Trophoblast cell (in vitro differentiated cells and primary cell): ENCODE measurements at regions not wholly inside any gene's neighbourhood (a gene's known extent, or its start where the extent isn't known, plus 50 kb on each side); places are given as distances from the start of the nearest gene placed in this dataset.

Experiments
- DNase-seq, 2 donors: peaks; one replicate each; pipeline ENCODE4 v3.0.0-alpha.2; 2016
- H2AFZ ChIP-seq: 2 replicates; pipeline ENCODE4 v1.6.1; 2013; ENCODE audit warnings: low read length, moderate library complexity, mild to moderate bottlenecking; ENCODE audit not compliant: insufficient read depth, poor library complexity
- H2AK5ac ChIP-seq: 2 replicates; pipeline ENCODE4 v1.6.1; 2013; ENCODE audit warnings: mild to moderate bottlenecking, low read length
- H2BK120ac ChIP-seq: 2 replicates; pipeline ENCODE4 v1.6.1; 2013; ENCODE audit warnings: low read length, mild to moderate bottlenecking, moderate library complexity; ENCODE audit not compliant: insufficient read depth, poor library complexity
- H2BK12ac ChIP-seq: 2 replicates; pipeline ENCODE4 v1.6.1; 2013; ENCODE audit warnings: mild to moderate bottlenecking, low read length, moderate library complexity
- H2BK5ac ChIP-seq: 2 replicates; pipeline ENCODE4 v1.6.1; 2013; ENCODE audit warnings: low read length, low read depth, moderate library complexity, mild to moderate bottlenecking; ENCODE audit not compliant: poor library complexity
- H3K14ac ChIP-seq: 2 replicates; pipeline ENCODE4 v1.6.1; 2013; ENCODE audit warnings: mild to moderate bottlenecking, low read length
- H3K18ac ChIP-seq: 2 replicates; pipeline ENCODE4 v1.6.1; 2013; ENCODE audit warnings: mild to moderate bottlenecking, low read length
- H3K23ac ChIP-seq: 2 replicates; pipeline ENCODE4 v1.6.1; 2013; ENCODE audit warnings: low read length
- H3K27ac ChIP-seq: 2 replicates; pipeline ENCODE4 v1.5.1; 2013; ENCODE audit warnings: low read depth, mild to moderate bottlenecking, inconsistent platforms, low read length, moderate library complexity
- H3K27me3 ChIP-seq: 2 replicates; pipeline ENCODE4 v1.6.1; 2013; ENCODE audit warnings: inconsistent platforms, mild to moderate bottlenecking, low read length, moderate library complexity; ENCODE audit not compliant: insufficient read depth
- H3K36me3 ChIP-seq, 2 experiments: 1 replicate in 1 of 2; 2 replicates in 1 of 2; pipeline ENCODE4 v1.6.1; 2013; ENCODE audit warnings: low read length in 2 of 2, mild to moderate bottlenecking in 2 of 2, moderate library complexity in 1 of 2; ENCODE audit not compliant: insufficient read depth in 2 of 2, control insufficient read depth in 1 of 2
- H3K4ac ChIP-seq: 2 replicates; pipeline ENCODE4 v1.6.1; 2013; ENCODE audit warnings: low read depth, mild to moderate bottlenecking, low read length, moderate library complexity
- H3K4me1 ChIP-seq, 2 experiments: 1 replicate in 1 of 2; 2 replicates in 1 of 2; pipeline ENCODE4 v1.6.1; 2013; ENCODE audit warnings: low read length in 2 of 2, mild to moderate bottlenecking in 2 of 2, moderate library complexity in 1 of 2; ENCODE audit not compliant: insufficient read depth in 2 of 2, control insufficient read depth in 1 of 2
- H3K4me2 ChIP-seq: 2 replicates; pipeline ENCODE4 v1.6.1; 2013; ENCODE audit warnings: inconsistent platforms, mild to moderate bottlenecking, low read length, moderate library complexity
- H3K4me3 ChIP-seq: 2 replicates; pipeline ENCODE4 v1.5.1; 2013; ENCODE audit warnings: mild to moderate bottlenecking, low read depth, low read length, inconsistent platforms
- H3K79me1 ChIP-seq: one replicate; pipeline ENCODE4 v1.6.1; 2013; ENCODE audit warnings: low read length
- H3K79me2 ChIP-seq: 2 replicates; pipeline ENCODE4 v1.6.1; 2013; ENCODE audit warnings: low read length, mild to moderate bottlenecking; ENCODE audit not compliant: control insufficient read depth, insufficient read depth, poor library complexity
- H3K9ac ChIP-seq: 2 replicates; pipeline ENCODE4 v1.6.1; 2013; ENCODE audit warnings: mild to moderate bottlenecking, low read length
- H3K9me3 ChIP-seq: 2 replicates; pipeline ENCODE4 v1.6.1; 2013; ENCODE audit warnings: low read depth, mild to moderate bottlenecking, control low read depth, inconsistent platforms, low read length; ENCODE audit not compliant: insufficient read depth
- H4K12ac ChIP-seq: 2 replicates; pipeline ENCODE4 v1.6.1; 2013; ENCODE audit warnings: low read depth, mild to moderate bottlenecking, low read length, moderate library complexity
- H4K8ac ChIP-seq: 2 replicates; pipeline ENCODE4 v1.6.1; 2013; ENCODE audit warnings: low read depth, mild to moderate bottlenecking, low read length, moderate library complexity
- H4K91ac ChIP-seq: one replicate; pipeline ENCODE4 v1.6.1; 2013; ENCODE audit warnings: low read depth, mild to moderate bottlenecking, low read length, moderate library complexity
- WGBS: extraction: QIAGEN DNeasy Blood & Tissue Kit; methylation state at CpG from one replicate; pipeline ENCODE4 v1.1.7; 2013; ENCODE audit warnings: missing lambda C conversion rate; ENCODE audit not compliant: insufficient read length, insufficient coverage; ENCODE audit errors: extremely low coverage; 5-methylcytosine and 5-hydroxymethylcytosine counted together

GRCh38 chr6:169157197-169158148 is 96.2 kb downstream of the THBS2 start:
- no peak overlapping the region for H3K27ac ChIP-seq
- WGBS, result no CpG with 5 or more reads among the region's 22 CpGs
- no peak overlapping the region for H4K91ac ChIP-seq
- no peak overlapping the region for H3K4me2 ChIP-seq
- no peak for DNase-seq
- no peak overlapping the region for H2AK5ac ChIP-seq
- no peak overlapping the region for H3K4ac ChIP-seq
- no peak overlapping the region for H3K9ac ChIP-seq
- H3K9me3 ChIP-seq, result peaks cover 2% of the 10 kb centered on the region
- H3K23ac ChIP-seq, result no peak overlapping the region
- H3K4me1 ChIP-seq, result no peaks in the 10 kb centered on the region
- no peak overlapping the region for H3K18ac ChIP-seq
- H2AFZ ChIP-seq, result no peak overlapping the region
- H2BK120ac ChIP-seq, result no peak overlapping the region
- no peak overlapping the region for H3K14ac ChIP-seq
- no peak overlapping the region for H3K4me3 ChIP-seq
- no peaks in the 10 kb centered on the region for H3K79me2 ChIP-seq
- no peaks in the 10 kb centered on the region for H3K36me3 ChIP-seq
- no peak overlapping the region for H2BK5ac ChIP-seq
- no peak overlapping the region for H4K12ac ChIP-seq
- H3K79me1 ChIP-seq, result no peaks in the 10 kb centered on the region
- no peak overlapping the region for H2BK12ac ChIP-seq
- H3K27me3 ChIP-seq, result no peaks in the 10 kb centered on the region
- H4K8ac ChIP-seq, result no peak overlapping the region

GRCh38 chr6:169156793-169157147 is 96.9 kb downstream of the THBS2 start:
- Histone ChIP-seq H2BK12ac (no peak overlapping the region), H4K12ac (no peak overlapping the region), H3K18ac (no peak overlapping the region), H2BK120ac (no peak overlapping the region), H3K27me3 (no peaks in the 10 kb centered on the region), H3K23ac (no peak overlapping the region), H4K8ac (no peak overlapping the region), H2AK5ac (no peak overlapping the region), H3K79me2 (no peaks in the 10 kb centered on the region), H3K27ac (no peak overlapping the region), H3K4me1 (no peaks in the 10 kb centered on the region), H3K9me3 (peaks cover 2% of the 10 kb centered on the region), H2BK5ac (no peak overlapping the region), H3K4me3 (no peak overlapping the region), H3K4me2 (no peak overlapping the region), H3K36me3 (no peaks in the 10 kb centered on the region), H3K14ac (no peak overlapping the region), H2AFZ (no peak overlapping the region), H4K91ac (no peak overlapping the region), H3K9ac (no peak overlapping the region), H3K79me1 (no peaks in the 10 kb centered on the region), H3K4ac (no peak overlapping the region)
- DNase-seq, result no peak
- WGBS, result no CpG with 5 or more reads among the region's 2 CpGs

GRCh38 chr6:169156108-169156792 is 97.4 kb downstream of the THBS2 start:
- Histone ChIP-seq H3K14ac (no peak overlapping the region), H3K4ac (no peak overlapping the region), H4K8ac (no peak overlapping the region), H2AK5ac (no peak overlapping the region), H3K27me3 (no peaks in the 10 kb centered on the region), H4K12ac (no peak overlapping the region), H2BK12ac (no peak overlapping the region), H3K9ac (no peak overlapping the region), H3K4me1 (no peaks in the 10 kb centered on the region), H3K79me2 (no peaks in the 10 kb centered on the region), H3K4me3 (no peak overlapping the region), H3K23ac (no peak overlapping the region), H3K4me2 (no peak overlapping the region), H3K9me3 (peaks cover 2% of the 10 kb centered on the region), H2BK120ac (no peak overlapping the region), H3K27ac (no peak overlapping the region), H3K79me1 (no peaks in the 10 kb centered on the region), H3K18ac (no peak overlapping the region), H4K91ac (no peak overlapping the region), H3K36me3 (no peaks in the 10 kb centered on the region), H2BK5ac (no peak overlapping the region), H2AFZ (no peak overlapping the region)
- no CpG with 5 or more reads among the region's 17 CpGs for WGBS
- no peak for DNase-seq

- H2AK5ac ChIP-seq, result no peak overlapping the region
- H3K9ac ChIP-seq, result no peak overlapping the region
- no peak overlapping the region for H3K18ac ChIP-seq
- WGBS, result no CpG with 5 or more reads among the region's 7 CpGs
- H4K8ac ChIP-seq, result no peak overlapping the region
- H3K4me1 ChIP-seq, result no peaks in the 10 kb centered on the region
- no peaks in the 10 kb centered on the region for H3K79me2 ChIP-seq
- H3K4me3 ChIP-seq, result no peak overlapping the region
- no peak overlapping the region for H3K4me2 ChIP-seq
- H3K14ac ChIP-seq, result no peak overlapping the region
- H3K23ac ChIP-seq, result no peak overlapping the region
- no peaks in the 10 kb centered on the region for H3K36me3 ChIP-seq
- H3K4ac ChIP-seq, result no peak overlapping the region
- H3K79me1 ChIP-seq, result no peaks in the 10 kb centered on the region
- no peak overlapping the region for H2AFZ ChIP-seq
- H2BK12ac ChIP-seq, result no peak overlapping the region
- no peak overlapping the region for H4K12ac ChIP-seq
- no peaks in the 10 kb centered on the region for H3K27me3 ChIP-seq
- H3K9me3 ChIP-seq, result peaks cover 2% of the 10 kb centered on the region
- no peak for DNase-seq
- H3K27ac ChIP-seq, result no peak overlapping the region
- H2BK5ac ChIP-seq, result no peak overlapping the region
- no peak overlapping the region for H2BK120ac ChIP-seq
- no peak overlapping the region for H4K91ac ChIP-seq
Measured at GRCh38 chr6:169155481-169155880, 98.2 kb downstream of the THBS2 start.
